ENCODE measurements at regions not wholly inside any gene's neighbourhood (a gene's known extent, or its start where the extent isn't known, plus 50 kb on each side); places are given as distances from the start of the nearest gene placed in this dataset.

- TF ChIP-seq MXI1 (conservative IDR thresholded peaks at IDR 0.05; ENCODE audit: poor library complexity, severe bottlenecking) (no peak), POLR2AphosphoS5 (IDR thresholded peaks at IDR 0.05) (no peak), TAF1 (IDR thresholded peaks at IDR 0.05; ENCODE audit: low read depth) (no peak), CTCF (IDR thresholded peaks at IDR 0.05; ENCODE audit: poor library complexity, severe bottlenecking) (no peak), EP300 (conservative IDR thresholded peaks at IDR 0.05; ENCODE audit: poor library complexity, severe bottlenecking) (no peak), SMC3 (conservative IDR thresholded peaks at IDR 0.05; ENCODE audit: poor library complexity) (no peak)
- no peaks in the 10 kb centered on the region for H3K9me2 ChIP-seq (ENCODE audit: insufficient read depth, low read length)
- H4K20me1 ChIP-seq (ENCODE audit: insufficient read depth): no peaks in the 10 kb centered on the region
- no peak overlapping the region for H3K27ac ChIP-seq (ENCODE audit: low read length)
- no peaks in the 10 kb centered on the region for H3K27me3 ChIP-seq (ENCODE audit: insufficient read depth, low read depth, low read length)
- H3K4me2 ChIP-seq (ENCODE audit: low read length): no peak overlapping the region
- H3K9me3 ChIP-seq (ENCODE audit: low read length): no peaks in the 10 kb centered on the region
- no peaks in the 10 kb centered on the region for H3K79me2 ChIP-seq (replicated peaks; ENCODE audit: insufficient read depth, low read length)
- no peaks in the 10 kb centered on the region for H3K36me3 ChIP-seq (ENCODE audit: insufficient read depth, low read length)
- no peak overlapping the region for H2AFZ ChIP-seq (ENCODE audit: low read depth, low read length)
- no peak overlapping the region for H3K9ac ChIP-seq (ENCODE audit: low read length)
- no peak overlapping the region for H3K4me3 ChIP-seq (ENCODE audit: low read length)
- no peaks in the 10 kb centered on the region for H3F3A ChIP-seq (ENCODE audit: insufficient read depth, low read length, poor library complexity, severe bottlenecking)
Observed at GRCh38 chr15:47924381-47924780, 196.4 kb upstream of the SLC24A5 start.

GRCh38 chr15:47929138-47929803 is 191.5 kb upstream of the SLC24A5 start:
- Histone ChIP-seq H3K9ac (ENCODE audit: low read length) (no peak overlapping the region), H3K36me3 (ENCODE audit: insufficient read depth, low read length) (no peaks in the 10 kb centered on the region), H3K9me2 (ENCODE audit: insufficient read depth, low read length) (no peaks in the 10 kb centered on the region), H3K27ac (ENCODE audit: low read length) (no peak overlapping the region), H3K27me3 (ENCODE audit: insufficient read depth, low read depth, low read length) (no peaks in the 10 kb centered on the region), H4K20me1 (ENCODE audit: insufficient read depth) (no peaks in the 10 kb centered on the region), H2AFZ (ENCODE audit: low read depth, low read length) (no peak overlapping the region), H3F3A (ENCODE audit: insufficient read depth, low read length, poor library complexity, severe bottlenecking) (no peaks in the 10 kb centered on the region), H3K4me2 (ENCODE audit: low read length) (no peak overlapping the region), H3K4me3 (ENCODE audit: low read length) (no peak overlapping the region), H3K9me3 (ENCODE audit: low read length) (no peaks in the 10 kb centered on the region), H3K79me2 (replicated peaks; ENCODE audit: insufficient read depth, low read length) (no peaks in the 10 kb centered on the region)
- no peak for TF ChIP-seq EZH2 (IDR thresholded peaks at IDR 0.05; ENCODE audit: borderline replicate concordance, insufficient read depth, low read length, poor library complexity, severe bottlenecking)
- no peak for TF ChIP-seq REST (IDR thresholded peaks at IDR 0.05; ENCODE audit: borderline replicate concordance)
- TF ChIP-seq SMC3 (conservative IDR thresholded peaks at IDR 0.05; ENCODE audit: poor library complexity): no peak
- no peak for TF ChIP-seq TAF1 (IDR thresholded peaks at IDR 0.05; ENCODE audit: low read depth)
- TF ChIP-seq RAD21 (conservative IDR thresholded peaks at IDR 0.05): no peak
- TF ChIP-seq EP300 (conservative IDR thresholded peaks at IDR 0.05; ENCODE audit: poor library complexity, severe bottlenecking): no peak
- no peak for TF ChIP-seq CTCF (IDR thresholded peaks at IDR 0.05; ENCODE audit: poor library complexity, severe bottlenecking)
- no peak for TF ChIP-seq MXI1 (conservative IDR thresholded peaks at IDR 0.05; ENCODE audit: poor library complexity, severe bottlenecking)
- no peak for TF ChIP-seq POLR2AphosphoS5 (IDR thresholded peaks at IDR 0.05)
